SK-N-SH (cell line): ENCODE measurements at regions not wholly inside any gene's neighbourhood (a gene's known extent, or its start where the extent isn't known, plus 50 kb on each side); places are given as distances from the start of the nearest gene placed in this dataset.
"Not testable (repeated sequence)": the region's sequence is repeated elsewhere in the genome, so short reads cannot be mapped to it uniquely, and the experiment has no call there.

Source experiments
- CTCF ChIA-PET: fragments of 300-600, 350-600 bp; formaldehyde crosslinking; extraction: SDS; loops from one replicate; lab custom pipeline; 2021; lab: Yijun Ruan, JAX
- POLR2A ChIA-PET: fragments of 350-600 bp; sonication (Branson Sonifier 250); formaldehyde crosslinking; extraction: SDS; loops from one replicate; lab custom pipeline; 2020; ENCODE audit warnings: antibody characterized with exemption, inconsistent platforms; lab: Yijun Ruan, JAX
- DNase-seq: peaks from one replicate; pipeline ENCODE4 v3.0.0; 2012
- H2AFZ ChIP-seq: fragments of 200-600 bp; sonication (generic); 2 replicates; pipeline ENCODE4 v1.8.1; 2016; ENCODE audit warnings: antibody characterized with exemption, mild to moderate bottlenecking, low read depth
- H3F3A ChIP-seq: fragments of 200-600 bp; sonication (generic); replicated peaks from 2 replicates; pipeline ENCODE3; 2016; ENCODE audit warnings: antibody characterized with exemption, mild to moderate bottlenecking; ENCODE audit not compliant: insufficient read depth
- H3K27ac ChIP-seq, 2 experiments: fragments of 200-500 bp in 1 of 2; fragments of 200-600 bp in 1 of 2; sonication (Bioruptor generic) in 1 of 2; sonication (generic), shearing (Covaris generic) in 1 of 2; 2 replicates each; pipeline versions ENCODE4 v1.5.1 to v1.6.1; 2014 to 2016; ENCODE audit warnings: low read depth in 2 of 2, inconsistent platforms in 1 of 2, low read length in 1 of 2, mild to moderate bottlenecking in 1 of 2, mixed read lengths in 1 of 2
- H3K27me3 ChIP-seq: fragments of 200-600 bp; sonication (generic), shearing (Covaris generic); 2 replicates; pipeline ENCODE4 v1.6.1; 2016; ENCODE audit warnings: mixed run types; ENCODE audit not compliant: insufficient read depth
- H3K36me3 ChIP-seq, 2 experiments: fragments of 200-500 bp in 1 of 2; fragments of 200-600 bp in 1 of 2; sonication (Bioruptor generic) in 1 of 2; sonication (generic) in 1 of 2; replicated peaks in 1 of 2; 2 replicates each; pipeline versions ENCODE3 to v1.5.1; 2014 to 2016; ENCODE audit warnings: low read length in 1 of 2, mild to moderate bottlenecking in 1 of 2; ENCODE audit not compliant: insufficient read depth in 2 of 2, control insufficient read depth in 1 of 2
- H3K4me1 ChIP-seq, 2 experiments: fragments of 200-500 bp in 1 of 2; fragments of 200-600 bp in 1 of 2; sonication (Bioruptor generic) in 1 of 2; sonication (generic), shearing (Covaris generic) in 1 of 2; 2 replicates each; pipeline versions ENCODE4 v1.5.1 to v1.6.1; 2014 to 2016; ENCODE audit warnings: low read depth in 1 of 2, low read length in 1 of 2, mixed run types in 1 of 2; ENCODE audit not compliant: insufficient read depth in 2 of 2, control insufficient read depth in 1 of 2
- H3K4me2 ChIP-seq: fragments of 200-600 bp; sonication (generic), shearing (Covaris generic); 2 replicates; pipeline ENCODE4 v1.6.1; 2017; ENCODE audit warnings: mixed run types
- H3K4me3 ChIP-seq, 2 experiments: fragments of 200-500 bp in 1 of 2; fragments of 200-600 bp in 1 of 2; sonication (Bioruptor generic) in 1 of 2; sonication (generic), shearing (Covaris generic) in 1 of 2; 2 replicates each; pipeline versions ENCODE4 v1.5.1 to v1.8.1; 2014 to 2016; ENCODE audit warnings: low read depth in 2 of 2, inconsistent platforms in 1 of 2, low read length in 1 of 2, mild to moderate bottlenecking in 1 of 2, mixed read lengths in 1 of 2, moderate library complexity in 1 of 2
- H3K79me2 ChIP-seq: fragments of 200-600 bp; sonication (generic); 2 replicates; pipeline ENCODE4 v1.8.1; 2017; ENCODE audit warnings: mild to moderate bottlenecking; ENCODE audit not compliant: insufficient read depth
- H3K9ac ChIP-seq: fragments of 200-600 bp; sonication (generic); 2 replicates; pipeline ENCODE4 v1.6.1; 2017; ENCODE audit warnings: mixed run types
- H3K9me2 ChIP-seq: fragments of 200-600 bp; sonication (generic); 2 replicates; pipeline ENCODE4 v1.6.1; 2017; ENCODE audit warnings: mixed run types
- H3K9me3 ChIP-seq: fragments of 200-600 bp; sonication (generic); 2 replicates; pipeline ENCODE4 v1.6.1; 2017; ENCODE audit warnings: mixed run types, mild to moderate bottlenecking, moderate library complexity
- H4K20me1 ChIP-seq: fragments of 200-600 bp; sonication (generic); 2 replicates; pipeline ENCODE4 v1.6.1; 2017; ENCODE audit warnings: mild to moderate bottlenecking, mixed run types; ENCODE audit not compliant: insufficient read depth
- EP300 ChIP-seq, 2 experiments: IDR thresholded peaks; 2 replicates each; pipeline versions ENCODE4 v1.4.0 to v1.6.1; 2012; ENCODE audit warnings: borderline replicate concordance in 1 of 2, low read depth in 1 of 2, low read length in 1 of 2
- EZH2phosphoT487 ChIP-seq: fragments of 200-600 bp; sonication (generic); IDR thresholded peaks from 2 replicates; pipeline ENCODE4 v1.6.1; 2017; ENCODE audit warnings: low read depth, mixed run types, mild to moderate bottlenecking, antibody characterized with exemption, moderate library complexity, borderline replicate concordance
- FOSL2 ChIP-seq: IDR thresholded peaks from 2 replicates; pipeline ENCODE4 v1.4.0; 2012; ENCODE audit warnings: low read depth, mild to moderate bottlenecking, moderate library complexity, borderline replicate concordance
- GATA2 ChIP-seq: sonication (generic); formaldehyde crosslinking; IDR thresholded peaks from 2 replicates; pipeline ENCODE4 v1.5.0; 2020; ENCODE audit warnings: mild to moderate bottlenecking, missing genetic modification reagents
- MXI1 ChIP-seq: IDR thresholded peaks from 2 replicates; pipeline ENCODE4 v1.6.1; 2012; ENCODE audit warnings: mild to moderate bottlenecking, low read depth, low read length, improper control_type of control experiment
- RAD21 ChIP-seq: IDR thresholded peaks from 2 replicates; pipeline ENCODE4 v1.6.1; 2012; ENCODE audit warnings: mild to moderate bottlenecking, low read length
- RCOR1 ChIP-seq: fragments of 150-350 bp; IDR thresholded peaks from 2 replicates; pipeline ENCODE4 v1.6.1; 2017; ENCODE audit warnings: antibody characterized with exemption, low read length
- SIN3A ChIP-seq: IDR thresholded peaks from 2 replicates; pipeline ENCODE4 v1.6.1; 2012; ENCODE audit warnings: low read depth, mild to moderate bottlenecking, low read length, moderate library complexity, borderline replicate concordance
- TEAD4 ChIP-seq: IDR thresholded peaks from 2 replicates; pipeline ENCODE4 v1.4.0; 2012; ENCODE audit warnings: mild to moderate bottlenecking, borderline replicate concordance; ENCODE audit not compliant: insufficient read depth
- WGBS: methylation state at CpG from one replicate; pipeline ENCODE4 v1.1.6; 2017; ENCODE audit warnings: low lambda C conversion rate; 5-methylcytosine and 5-hydroxymethylcytosine counted together
- TF ChIP-seq, protein P1 (sequence below): IDR thresholded peaks from 2 replicates; pipeline ENCODE4 v1.4.0; 2012; ENCODE audit warnings: low read depth, borderline replicate concordance
- TF ChIP-seq, protein P2 (sequence below): IDR thresholded peaks from 2 replicates; pipeline ENCODE4 v1.4.0; 2012; ENCODE audit warnings: low read depth, borderline replicate concordance

DNA sequence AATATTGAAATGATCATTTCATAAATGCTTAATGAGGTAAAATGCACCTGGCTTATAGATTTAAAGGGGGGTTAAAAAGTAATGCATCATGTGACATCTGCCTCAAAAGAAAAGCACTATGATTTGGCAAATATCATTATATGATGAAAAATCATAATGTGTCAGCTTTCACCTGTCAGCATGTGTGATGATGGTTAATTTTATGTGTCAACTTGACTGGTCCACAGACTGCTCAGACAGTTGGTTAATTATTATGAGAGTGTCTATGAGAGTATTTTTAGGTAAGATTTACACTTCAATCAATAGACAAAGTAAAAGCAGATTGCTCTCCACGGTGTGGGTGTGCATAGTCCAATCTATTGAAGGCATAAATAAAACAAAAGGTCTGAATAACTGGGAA lies 1986.7 kb downstream of the PCDH7 start:
- H2AFZ ChIP-seq: no peak overlapping the region
- no peaks in the 10 kb centered on the region for H3K9me2 ChIP-seq
- no peaks in the 10 kb centered on the region for H4K20me1 ChIP-seq
- no peak for DNase-seq
- H3K36me3 ChIP-seq: no peaks in the 10 kb centered on the region
- no peak overlapping the region for H3K4me3 ChIP-seq
- no peak overlapping the region for H3K4me2 ChIP-seq
- ChIA-PET POLR2A (no interaction called here), CTCF (no interaction called here)
- TF ChIP-seq FOSL2: no peak
- no peak for TF ChIP-seq TEAD4
- no peak for TF ChIP-seq SIN3A
- TF ChIP-seq RAD21: no peak
- TF ChIP-seq, protein P1, sequence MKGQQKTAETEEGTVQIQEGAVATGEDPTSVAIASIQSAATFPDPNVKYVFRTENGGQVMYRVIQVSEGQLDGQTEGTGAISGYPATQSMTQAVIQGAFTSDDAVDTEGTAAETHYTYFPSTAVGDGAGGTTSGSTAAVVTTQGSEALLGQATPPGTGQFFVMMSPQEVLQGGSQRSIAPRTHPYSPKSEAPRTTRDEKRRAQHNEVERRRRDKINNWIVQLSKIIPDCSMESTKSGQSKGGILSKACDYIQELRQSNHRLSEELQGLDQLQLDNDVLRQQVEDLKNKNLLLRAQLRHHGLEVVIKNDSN: no peak
- no peak overlapping the region for H3K27ac ChIP-seq
- no peaks in the 10 kb centered on the region for H3F3A ChIP-seq
- H3K9ac ChIP-seq: no peak overlapping the region
- no peaks in the 10 kb centered on the region for H3K27me3 ChIP-seq
- H3K9me3 ChIP-seq: no peaks in the 10 kb centered on the region
- 0% methylated on average over 1 of the region's 1 CpG for WGBS
- H3K4me1 ChIP-seq: no peaks in the 10 kb centered on the region
- no peaks in the 10 kb centered on the region for H3K79me2 ChIP-seq

DNA sequence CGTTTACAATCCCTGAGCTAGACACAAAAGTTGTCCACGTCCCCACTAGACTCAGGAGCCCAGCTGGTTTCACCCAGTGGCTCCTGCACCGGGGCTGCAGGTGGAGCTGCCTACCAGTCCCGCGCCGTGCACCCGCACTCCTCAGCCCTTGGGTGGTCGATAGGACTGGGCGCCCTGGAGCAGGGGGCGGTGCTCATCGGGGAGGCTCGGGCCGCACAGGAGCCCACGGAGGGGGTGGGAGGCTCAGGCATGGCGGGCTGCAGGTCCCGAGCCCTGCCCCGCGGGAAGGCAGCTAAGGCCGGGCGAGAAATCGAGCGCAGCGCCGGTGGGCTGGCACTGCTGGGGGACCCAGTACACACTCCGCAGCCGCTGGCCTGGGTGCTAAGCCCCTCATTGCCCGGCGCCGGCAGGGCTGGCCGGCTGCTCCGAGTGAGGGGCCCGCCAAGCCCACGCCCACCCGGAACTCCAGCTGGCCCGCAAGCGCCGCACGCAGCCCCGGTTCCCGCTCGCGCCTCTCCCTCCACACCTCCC lies 1996.0 kb downstream of the PCDH7 start:
- H3F3A ChIP-seq, H3K36me3 ChIP-seq, H3K27ac ChIP-seq, H3K9ac ChIP-seq, POLR2A ChIA-PET, H4K20me1 ChIP-seq, H3K9me2 ChIP-seq, H3K79me2 ChIP-seq, H3K4me2 ChIP-seq, H3K4me3 ChIP-seq, DNase-seq, CTCF ChIA-PET, H3K27me3 ChIP-seq, H3K4me1 ChIP-seq, H2AFZ ChIP-seq, H3K9me3 ChIP-seq: not testable (repeated sequence)
- 40% methylated on average over 2 of the region's 42 CpGs for WGBS

DNA sequence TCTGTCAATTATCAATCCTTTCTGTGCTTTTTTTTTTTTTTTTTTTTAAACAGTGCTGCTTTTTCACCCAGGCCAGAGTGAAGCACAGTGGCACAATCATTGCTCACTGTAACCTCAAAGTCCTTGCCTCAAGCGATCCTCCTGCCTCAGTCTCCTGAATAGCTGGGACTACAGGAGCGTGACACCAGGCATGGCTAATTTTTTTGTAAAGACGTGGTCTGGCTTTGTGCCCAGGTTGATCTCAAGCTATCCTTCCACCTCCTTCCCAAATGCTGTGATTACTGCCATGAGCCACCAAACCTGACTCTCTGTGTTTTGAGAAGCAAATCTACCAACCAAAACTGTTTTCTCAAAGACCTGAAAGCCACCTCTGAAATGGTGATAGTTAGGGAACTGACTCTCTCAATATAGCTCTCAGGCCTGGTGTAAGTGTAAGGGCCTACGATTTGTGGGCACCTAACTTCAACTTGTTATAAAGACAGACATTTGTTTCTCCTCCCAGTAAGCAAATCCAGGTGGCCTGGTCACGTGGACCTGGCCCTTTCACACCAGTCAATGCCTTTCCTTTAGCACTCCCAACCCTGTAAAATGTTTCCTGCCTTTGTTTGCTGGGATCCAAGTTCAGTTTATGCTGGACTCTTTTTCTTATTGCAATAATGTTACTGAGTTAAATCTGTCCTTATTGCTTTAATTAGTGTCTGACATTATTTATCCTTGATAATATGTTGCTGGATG lies 2015.9 kb downstream of the PCDH7 start:
- Histone ChIP-seq H3K36me3 (no peaks in the 10 kb centered on the region), H3K4me2 (no peak overlapping the region), H3K4me3 (no peak overlapping the region), H2AFZ (no peak overlapping the region), H3K4me1 (no peaks in the 10 kb centered on the region), H3K9me2 (no peaks in the 10 kb centered on the region), H3F3A (no peaks in the 10 kb centered on the region), H4K20me1 (no peaks in the 10 kb centered on the region)
- POLR2A ChIA-PET: no interaction called here
- 7% methylated on average over 5 of the region's 5 CpGs for WGBS
- CTCF ChIA-PET: no interaction called here
- TF ChIP-seq GATA2 (CRISPR knock-in tag): no peak
- TF ChIP-seq, protein P1: no peak
- no peak for TF ChIP-seq EZH2phosphoT487
- TF ChIP-seq, protein P2, sequence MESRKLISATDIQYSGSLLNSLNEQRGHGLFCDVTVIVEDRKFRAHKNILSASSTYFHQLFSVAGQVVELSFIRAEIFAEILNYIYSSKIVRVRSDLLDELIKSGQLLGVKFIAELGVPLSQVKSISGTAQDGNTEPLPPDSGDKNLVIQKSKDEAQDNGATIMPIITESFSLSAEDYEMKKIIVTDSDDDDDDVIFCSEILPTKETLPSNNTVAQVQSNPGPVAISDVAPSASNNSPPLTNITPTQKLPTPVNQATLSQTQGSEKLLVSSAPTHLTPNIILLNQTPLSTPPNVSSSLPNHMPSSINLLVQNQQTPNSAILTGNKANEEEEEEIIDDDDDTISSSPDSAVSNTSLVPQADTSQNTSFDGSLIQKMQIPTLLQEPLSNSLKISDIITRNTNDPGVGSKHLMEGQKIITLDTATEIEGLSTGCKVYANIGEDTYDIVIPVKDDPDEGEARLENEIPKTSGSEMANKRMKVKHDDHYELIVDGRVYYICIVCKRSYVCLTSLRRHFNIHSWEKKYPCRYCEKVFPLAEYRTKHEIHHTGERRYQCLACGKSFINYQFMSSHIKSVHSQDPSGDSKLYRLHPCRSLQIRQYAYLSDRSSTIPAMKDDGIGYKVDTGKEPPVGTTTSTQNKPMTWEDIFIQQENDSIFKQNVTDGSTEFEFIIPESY: no peak
- no peak for TF ChIP-seq MXI1
- TF ChIP-seq RCOR1: no peak
- no peak for TF ChIP-seq EP300 (IDR thresholded peaks at IDR 0.05; ENCODE audit: borderline replicate concordance in 1 of 2, low read depth in 1 of 2, low read length in 1 of 2)
- TF ChIP-seq TEAD4: no peak
- TF ChIP-seq, all 33 proteins: peak for 0
- no peak for DNase-seq
- no peak overlapping the region for H3K27ac ChIP-seq
- H3K79me2 ChIP-seq: no peaks in the 10 kb centered on the region
- H3K9me3 ChIP-seq: no peaks in the 10 kb centered on the region
- no peak overlapping the region for H3K9ac ChIP-seq
- H3K27me3 ChIP-seq: no peaks in the 10 kb centered on the region
